ENCODE measurements at regions not wholly inside any gene's neighbourhood (a gene's known extent, or its start where the extent isn't known, plus 50 kb on each side); places are given as distances from the start of the nearest gene placed in this dataset.

DNA sequence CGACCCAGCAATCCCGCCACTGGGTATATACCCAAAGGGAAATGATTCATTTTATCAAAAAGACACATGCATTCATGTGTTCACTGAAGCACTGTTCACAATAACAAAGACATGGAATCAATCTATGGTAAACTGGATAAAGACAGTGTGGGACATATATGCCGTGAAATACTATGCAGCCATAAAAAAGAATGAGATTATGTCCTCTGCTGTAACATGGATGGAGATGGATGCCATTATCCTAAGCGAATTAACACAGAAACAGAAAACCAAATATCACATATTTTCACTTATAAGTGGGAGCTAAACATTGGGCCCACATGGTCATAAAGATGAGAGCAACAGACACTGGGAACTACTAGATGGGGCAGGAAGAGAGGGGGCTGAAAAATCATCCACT, 345.0 kb downstream of the UQCRFS1 start:
- no peaks in the 10 kb centered on the region for H4K20me1 ChIP-seq (ENCODE audit: insufficient read depth, low read length)
- TF ChIP-seq CTCF (IDR thresholded peaks at IDR 0.05; ENCODE audit: extremely low read depth, low read depth, low read length): no peak
- no peaks in the 10 kb centered on the region for H3K27me3 ChIP-seq (ENCODE audit: insufficient read depth, low read length)

DNA sequence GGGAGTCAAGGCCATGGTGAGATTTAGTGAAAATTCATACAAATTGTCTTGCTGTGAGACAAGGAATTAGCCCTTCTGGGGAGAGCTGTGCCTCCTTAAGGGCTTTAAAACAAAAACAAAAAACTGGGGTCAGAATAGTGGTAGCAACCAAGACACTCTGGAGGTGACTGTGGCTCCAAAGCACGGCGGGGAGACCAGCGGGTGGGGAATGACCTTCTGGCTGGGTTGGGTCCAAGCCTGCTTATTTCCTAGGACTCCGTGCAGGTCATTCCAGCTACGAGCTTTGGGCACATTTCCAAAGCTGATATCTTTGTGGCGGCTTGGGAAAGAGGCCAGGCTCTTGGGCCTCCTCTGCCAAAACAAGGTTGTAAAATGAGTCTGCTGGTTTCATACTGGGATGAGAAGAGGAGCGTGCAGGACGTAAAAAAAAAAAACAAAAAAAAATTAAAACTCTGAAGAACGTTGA, 348.3 kb downstream of the UQCRFS1 start:
- H4K20me1 ChIP-seq (ENCODE audit: insufficient read depth, low read length): no peaks in the 10 kb centered on the region
- no peak overlapping the region for H3K27ac ChIP-seq (ENCODE audit: low read depth, low read length)
- H3K4me2 ChIP-seq (ENCODE audit: insufficient read depth, low read length): no peak overlapping the region
- no peaks in the 10 kb centered on the region for H3K27me3 ChIP-seq (ENCODE audit: insufficient read depth, low read length)
- H3K4me3 ChIP-seq (ENCODE audit: insufficient read depth, low read length): no peak overlapping the region
- peaks cover 2% of the 10 kb centered on the region for H3K9me3 ChIP-seq (ENCODE audit: low read depth, low read length)
- TF ChIP-seq CTCF (IDR thresholded peaks at IDR 0.05; ENCODE audit: extremely low read depth, low read depth, low read length): no peak
- DNase-seq (ENCODE audit: insufficient read length, low spot score, missing footprints): no peak
- H3K79me2 ChIP-seq (ENCODE audit: insufficient read depth, low read length): no peaks in the 10 kb centered on the region
- H3K36me3 ChIP-seq (ENCODE audit: insufficient read depth, low read length): no peaks in the 10 kb centered on the region
- H2AFZ ChIP-seq (ENCODE audit: low read length): no peak overlapping the region
- H3K4me1 ChIP-seq (ENCODE audit: insufficient read depth, low read length): no peaks in the 10 kb centered on the region

More for the DNA sequence above, 345.0 kb downstream of the UQCRFS1 start:
- H3K9me3 ChIP-seq (ENCODE audit: low read depth, low read length): peaks cover 2% of the 10 kb centered on the region
- no peak overlapping the region for H3K4me3 ChIP-seq (ENCODE audit: insufficient read depth, low read length)
- no peaks in the 10 kb centered on the region for H3K36me3 ChIP-seq (ENCODE audit: insufficient read depth, low read length)
- no peaks in the 10 kb centered on the region for H3K79me2 ChIP-seq (ENCODE audit: insufficient read depth, low read length)
- no peak overlapping the region for H3K4me2 ChIP-seq (ENCODE audit: insufficient read depth, low read length)
- DNase-seq (ENCODE audit: insufficient read length, low spot score, missing footprints): no peak
- H2AFZ ChIP-seq (ENCODE audit: low read length): no peak overlapping the region
- H3K4me1 ChIP-seq (ENCODE audit: insufficient read depth, low read length): no peaks in the 10 kb centered on the region
- no peak overlapping the region for H3K27ac ChIP-seq (ENCODE audit: low read depth, low read length)

DNA sequence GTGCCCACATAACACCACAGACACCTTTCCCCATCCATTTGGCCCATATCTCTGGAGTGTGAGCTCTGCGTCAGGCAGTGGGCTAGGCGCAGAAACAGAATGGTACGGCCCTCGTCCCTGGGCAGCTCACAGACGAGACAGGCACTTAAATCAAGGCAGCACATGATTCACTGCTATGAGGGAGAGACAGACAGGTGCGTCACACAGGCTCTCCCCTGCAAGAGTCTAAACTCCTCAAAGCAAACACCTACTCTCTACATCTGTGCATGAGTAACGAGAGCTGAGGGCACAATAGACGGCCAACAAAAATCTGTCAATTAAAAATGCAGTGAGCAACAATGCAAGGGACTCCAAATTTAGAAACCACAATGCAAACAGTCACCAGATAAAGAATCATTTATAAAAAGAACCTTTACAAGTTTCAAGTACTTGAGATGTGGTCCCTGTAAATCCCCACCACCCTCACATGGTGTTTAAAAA, 348.9 kb downstream of the UQCRFS1 start:
- no peak overlapping the region for H3K4me2 ChIP-seq (ENCODE audit: insufficient read depth, low read length)
- H3K27me3 ChIP-seq (ENCODE audit: insufficient read depth, low read length): no peaks in the 10 kb centered on the region
- peaks cover 2% of the 10 kb centered on the region for H3K9me3 ChIP-seq (ENCODE audit: low read depth, low read length)
- no peaks in the 10 kb centered on the region for H3K79me2 ChIP-seq (ENCODE audit: insufficient read depth, low read length)
- H3K4me1 ChIP-seq (ENCODE audit: insufficient read depth, low read length): no peaks in the 10 kb centered on the region
- H3K36me3 ChIP-seq (ENCODE audit: insufficient read depth, low read length): no peaks in the 10 kb centered on the region
- H3K4me3 ChIP-seq (ENCODE audit: insufficient read depth, low read length): no peak overlapping the region
- DNase-seq (ENCODE audit: insufficient read length, low spot score, missing footprints): no peak
- H2AFZ ChIP-seq (ENCODE audit: low read length): no peak overlapping the region
- H4K20me1 ChIP-seq (ENCODE audit: insufficient read depth, low read length): no peaks in the 10 kb centered on the region
- no peak overlapping the region for H3K27ac ChIP-seq (ENCODE audit: low read depth, low read length)
- TF ChIP-seq CTCF (IDR thresholded peaks at IDR 0.05; ENCODE audit: extremely low read depth, low read depth, low read length): no peak

DNA sequence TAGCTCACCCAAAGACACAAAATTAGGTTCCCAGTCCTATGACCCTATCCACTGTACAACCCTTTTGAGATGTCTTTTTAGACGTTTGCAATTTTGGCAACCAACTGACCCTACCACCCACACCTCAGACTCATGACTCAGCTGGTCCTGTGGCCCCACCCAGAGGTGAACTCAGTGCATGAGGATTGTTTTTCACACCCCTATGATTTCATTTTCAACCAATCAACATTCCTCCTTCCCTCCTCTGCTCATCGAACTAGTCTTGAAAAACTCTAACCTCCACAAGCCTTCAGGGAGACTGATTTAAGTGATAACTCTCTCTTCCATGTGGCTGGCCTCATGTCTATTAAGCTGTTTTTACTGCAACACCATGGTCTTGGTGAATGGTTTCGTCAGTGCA, 350.7 kb downstream of the UQCRFS1 start:
- H4K20me1 ChIP-seq (ENCODE audit: insufficient read depth, low read length): no peaks in the 10 kb centered on the region
- TF ChIP-seq CTCF (IDR thresholded peaks at IDR 0.05; ENCODE audit: extremely low read depth, low read depth, low read length): no peak
- H3K27me3 ChIP-seq (ENCODE audit: insufficient read depth, low read length): no peaks in the 10 kb centered on the region
- no peak overlapping the region for H3K27ac ChIP-seq (ENCODE audit: low read depth, low read length)
- no peak overlapping the region for H2AFZ ChIP-seq (ENCODE audit: low read length)
- no peak overlapping the region for H3K4me2 ChIP-seq (ENCODE audit: insufficient read depth, low read length)
- H3K79me2 ChIP-seq (ENCODE audit: insufficient read depth, low read length): no peaks in the 10 kb centered on the region
- no peak overlapping the region for H3K4me3 ChIP-seq (ENCODE audit: insufficient read depth, low read length)
- no peaks in the 10 kb centered on the region for H3K36me3 ChIP-seq (ENCODE audit: insufficient read depth, low read length)
- peaks cover 2% of the 10 kb centered on the region for H3K9me3 ChIP-seq (ENCODE audit: low read depth, low read length)
- DNase-seq (ENCODE audit: insufficient read length, low spot score, missing footprints): no peak
- H3K4me1 ChIP-seq (ENCODE audit: insufficient read depth, low read length): no peaks in the 10 kb centered on the region

All from osteoblast (primary cell).